ENCODE measurements at regions not wholly inside any gene's neighbourhood (a gene's known extent, or its start where the extent isn't known, plus 50 kb on each side); places are given as distances from the start of the nearest gene placed in this dataset.

- TF ChIP-seq CTCF (IDR thresholded peaks at IDR 0.05; ENCODE audit: insufficient read depth, low read length, poor library complexity, severe bottlenecking) (no peak), EZH2phosphoT487 (conservative IDR thresholded peaks at IDR 0.05; ENCODE audit: low read length) (no peak)
Observed at GRCh38 chr7:125355899-125356298, 426.3 kb upstream of the POT1 start.
